A549 (cell line): ENCODE measurements at regions not wholly inside any gene's neighbourhood (a gene's known extent, or its start where the extent isn't known, plus 50 kb on each side); places are given as distances from the start of the nearest gene placed in this dataset.

Source experiments
- ATAC-seq, 2 experiments: fragments of 200-7000 bp in 1 of 2; fragments of >200 bp in 1 of 2; cut with Nextera tagmentation in 1 of 2; cut with Tn5 transposase in 1 of 2; 3 replicates each; pipeline versions ENCODE4 v1.8.0 to v1.9.1; 2018 to 2020; ENCODE audit warnings: mild to moderate bottlenecking in 1 of 2, moderate library complexity in 1 of 2
- CTCF ChIA-PET: fragments of 300-600 bp; sonication (Branson Sonifier 250); formaldehyde crosslinking; extraction: SDS; loops from one replicate; lab custom pipeline; 2021; ENCODE audit warnings: antibody characterized with exemption, inconsistent platforms; lab: Yijun Ruan, JAX
- POLR2A ChIA-PET: fragments of 350-600 bp; formaldehyde crosslinking; extraction: SDS; loops from one replicate; lab custom pipeline; 2021; ENCODE audit warnings: antibody characterized with exemption, inconsistent platforms; lab: Yijun Ruan, JAX
- DNase-seq, 2 experiments: peaks; one replicate each; pipeline versions ENCODE4 v3.0.0 to v3.0.0-alpha.2; 2011 to 2016; ENCODE audit warnings: low read depth in 1 of 2, low spot score in 1 of 2
- FAIRE-seq: peaks from 2 replicates; lab custom pipeline; 2011; peaks lifted over from hg19 to GRCh38; lab: Jason Lieb, UNC
- H3K27ac ChIP-seq, 2 experiments: fragments of >200 bp; sonication (Bioruptor Twin); formaldehyde crosslinking; 3 replicates each; pipeline ENCODE4 v1.5.1; 2016 to 2017
- H3K4me1 ChIP-seq: fragments of >200 bp; sonication (Bioruptor Twin); formaldehyde crosslinking; 3 replicates; pipeline ENCODE4 v1.6.1; 2016
- H3K4me2 ChIP-seq: fragments of >200 bp; sonication (Bioruptor Twin); formaldehyde crosslinking; 3 replicates; pipeline ENCODE4 v1.6.1; 2016
- H3K4me3 ChIP-seq: fragments of >200 bp; sonication (Bioruptor Twin); formaldehyde crosslinking; 3 replicates; pipeline ENCODE4 v1.5.1; 2016
- H3K9me3 ChIP-seq: fragments of >200 bp; sonication (Bioruptor Twin); formaldehyde crosslinking; 3 replicates; pipeline ENCODE4 v1.6.1; 2016
- CBX2 ChIP-seq: fragments of 200-600 bp; sonication (generic); IDR thresholded peaks from 2 replicates; pipeline ENCODE4 v1.6.1; 2016; ENCODE audit warnings: low read depth, mild to moderate bottlenecking, borderline replicate concordance
- CTCF ChIP-seq: fragments of >200 bp; sonication (Bioruptor Twin); formaldehyde crosslinking; IDR thresholded peaks from 3 replicates; pipeline ENCODE4 v1.5.1; 2016
- EHMT2 ChIP-seq: fragments of 200-600 bp; sonication (generic); IDR thresholded peaks from 2 replicates; pipeline ENCODE4 v1.6.1; 2016; ENCODE audit warnings: antibody characterized with exemption, low read depth, mild to moderate bottlenecking, moderate library complexity
- FOSL2 ChIP-seq, 2 experiments: fragments of 450-650 bp in 1 of 2; fragments of >200 bp in 1 of 2; sonication (Bioruptor Twin) in 1 of 2; formaldehyde crosslinking; IDR thresholded peaks; 2 replicates each; pipeline versions ENCODE4 v1.5.0 to v1.6.1; 2016 to 2020; ENCODE audit warnings: mild to moderate bottlenecking in 1 of 2, moderate library complexity in 1 of 2
- HEYL ChIP-seq: fragments of 250-450 bp; sonication (Bioruptor Pico); IDR thresholded peaks from 2 replicates; pipeline ENCODE4 v1.8.0; 2021; ENCODE audit warnings: mild to moderate bottlenecking, moderate library complexity
- KDM5A ChIP-seq: fragments of 200-600 bp; sonication (generic); IDR thresholded peaks from 2 replicates; pipeline ENCODE4 v1.6.1; 2016; ENCODE audit warnings: antibody characterized with exemption, mild to moderate bottlenecking
- MAFK ChIP-seq: fragments of 450-650 bp; IDR thresholded peaks from 2 replicates; pipeline ENCODE4 v1.6.1; 2014; ENCODE audit not compliant: partially characterized antibody
- NFE2L2 ChIP-seq: fragments of 150-350 bp; conservative IDR thresholded peaks from 2 replicates; pipeline ENCODE4 v1.6.1; 2014; ENCODE audit warnings: low read length
- NPAS2 ChIP-seq: fragments of 250-450 bp; sonication (Bioruptor Pico); IDR thresholded peaks from 2 replicates; pipeline ENCODE4 v1.8.0; 2022; ENCODE audit warnings: mild to moderate bottlenecking, moderate library complexity, borderline replicate concordance
- NR3C1 ChIP-seq: fragments of >200 bp; sonication (Bioruptor Twin); formaldehyde crosslinking; IDR thresholded peaks from 3 replicates; pipeline ENCODE4 v1.6.1; 2017
- POLR2AphosphoS2 ChIP-seq: conservative IDR thresholded peaks from 2 replicates; pipeline ENCODE4 v1.6.1; 2012; ENCODE audit warnings: low read length, improper control_type of control experiment, inconsistent platforms
- RAD21 ChIP-seq, 2 experiments: fragments of >200 bp in 1 of 2; sonication (Bioruptor Twin) in 1 of 2; formaldehyde crosslinking in 1 of 2; IDR thresholded peaks in 1 of 2; conservative IDR thresholded peaks in 1 of 2; 2 replicates in 1 of 2; 3 replicates in 1 of 2; pipeline ENCODE4 v1.6.1; 2012 to 2018; ENCODE audit warnings: inconsistent platforms in 1 of 2
- RCOR1 ChIP-seq: fragments of 150-350 bp; IDR thresholded peaks from 2 replicates; pipeline ENCODE4 v1.6.1; 2014; ENCODE audit warnings: antibody characterized with exemption, low read length, low read depth
- SMC3 ChIP-seq: fragments of >200 bp; sonication (Bioruptor Twin); formaldehyde crosslinking; IDR thresholded peaks from 3 replicates; pipeline ENCODE4 v1.6.1; 2018; ENCODE audit warnings: inconsistent platforms
- TP53 ChIP-seq: fragments of 250-450 bp; sonication (Bioruptor Pico); IDR thresholded peaks from 2 replicates; pipeline ENCODE4 v1.5.0; 2021; ENCODE audit warnings: mild to moderate bottlenecking, moderate library complexity
- ZSCAN20 ChIP-seq: fragments of 250-450 bp; sonication (Bioruptor Pico); IDR thresholded peaks from 2 replicates; pipeline ENCODE4 v1.8.0; 2022; ENCODE audit warnings: mild to moderate bottlenecking, moderate library complexity
- WGBS: methylation state at CpG from one replicate; pipeline ENCODE4 v1.1.6; 2017; ENCODE audit errors: missing lambda C conversion rate; 5-methylcytosine and 5-hydroxymethylcytosine counted together

GRCh38 chr13:27860743-27861142 is 59.1 kb upstream of the PDX1 start:
- FAIRE-seq: no peak
- WGBS: 27% methylated on average over 5 of the region's 5 CpGs
- TF ChIP-seq RCOR1 (no peak), MAFK (no peak), FOSL2 (IDR thresholded peaks at IDR 0.05) (no peak), FOSL2 (CRISPR knock-in tag; IDR thresholded peaks at IDR 0.05) (no peak), EHMT2 (no peak), HEYL (CRISPR knock-in tag) (no peak), ZSCAN20 (CRISPR knock-in tag) (no peak), NFE2L2 (no peak), POLR2AphosphoS2 (no peak), SMC3 (no peak), CBX2 (no peak), TP53 (no peak), KDM5A (no peak)

GRCh38 chr13:27861165-27861564 is 58.6 kb upstream of the PDX1 start:
- ATAC-seq: no peak
- WGBS: 64% methylated on average over 5 of the region's 5 CpGs
- no peaks in the 10 kb centered on the region for H3K4me1 ChIP-seq
- no peak overlapping the region for H3K4me2 ChIP-seq
- CTCF ChIA-PET: interaction anchor here (0.7 to 1.8 kb wide), 5 partner anchors 8 to 119 kb away, joined by 3 to 8 read pairs (median 3); no protein-coding TSS in a partner anchor
- H3K9me3 ChIP-seq: no peaks in the 10 kb centered on the region
- no peak overlapping the region for H3K27ac ChIP-seq
- no peak for TF ChIP-seq NR3C1
- no peak overlapping the region for H3K4me3 ChIP-seq
- no peak for FAIRE-seq
- POLR2A ChIA-PET: no interaction called here
- no peak for DNase-seq

More at GRCh38 chr13:27860743-27861142, 59.1 kb upstream of the PDX1 start:
- Histone ChIP-seq H3K4me3 (no peak overlapping the region), H3K4me2 (no peak overlapping the region), H3K27ac (no peak overlapping the region), H3K9me3 (no peaks in the 10 kb centered on the region), H3K4me1 (no peaks in the 10 kb centered on the region)
- ATAC-seq (no peak), DNase-seq (no peak)
- ChIA-PET POLR2A (no interaction called here), CTCF (interaction anchor here (0.7 to 1.8 kb wide), 5 partner anchors 8 to 119 kb away, joined by 3 to 8 read pairs (median 3); no protein-coding TSS in a partner anchor)

GRCh38 chr13:27868641-27869435 is 51.0 kb upstream of the PDX1 start:
- Histone ChIP-seq H3K27ac (no peak overlapping the region), H3K9me3 (no peaks in the 10 kb centered on the region), H3K4me3 (no peak overlapping the region), H3K4me2 (0 out of 3 replicates have a peak overlapping the region, but pooled peaks have one; percentile 11), H3K4me1 (no peaks in the 10 kb centered on the region)
- ChIA-PET CTCF (interaction anchor here (0.6 to 2.6 kb wide), 14 partner anchors 9 to 395 kb away, joined by 3 to 22 read pairs (median 3); no protein-coding TSS in a partner anchor), POLR2A (interaction anchor here (0.6 to 1.0 kb wide), 2 partner anchors 85 to 92 kb away, joined by 3 to 4 read pairs; no protein-coding TSS in a partner anchor)
- peak; percentile 26 to 28; a peak in 2 of 5 replicates for TF ChIP-seq RAD21 (conservative IDR thresholded peaks at IDR 0.05 in 1 of 2, IDR thresholded peaks at IDR 0.05 in 1 of 2)
- peak; percentile 43; the same call in 2 of the 3 replicates for TF ChIP-seq SMC3
- peak; percentile 45 for TF ChIP-seq CTCF
- no peak for TF ChIP-seq NPAS2
- WGBS: 11% methylated on average over 9 of the region's 9 CpGs
- DNase-seq: peak in 1 of 2 experiments; percentile 7
- no peak for FAIRE-seq
- no peak for ATAC-seq
